Kidney epithelial cell (primary cell): ENCODE measurements at regions not wholly inside any gene's neighbourhood (a gene's known extent, or its start where the extent isn't known, plus 50 kb on each side); places are given as distances from the start of the nearest gene placed in this dataset.

Source experiments
- DNase-seq: peaks from one replicate; pipeline ENCODE4 v3.0.0-alpha.2; 2010; ENCODE audit warnings: low read depth
- H3K27me3 ChIP-seq: 2 replicates; pipeline ENCODE4 v1.6.0; 2011; ENCODE audit warnings: low read length; ENCODE audit not compliant: control insufficient read depth, insufficient read depth
- H3K36me3 ChIP-seq: 2 replicates; pipeline ENCODE4 v1.5.1; 2011; ENCODE audit warnings: low read length; ENCODE audit not compliant: control insufficient read depth, insufficient read depth
- H3K4me3 ChIP-seq: 2 replicates; pipeline ENCODE4 v1.5.1; 2011; ENCODE audit warnings: low read depth, mild to moderate bottlenecking, control low read depth, low read length
- TF ChIP-seq, protein P1 (sequence below): IDR thresholded peaks from 2 replicates; pipeline ENCODE4 v1.5.1; 2011; ENCODE audit warnings: mild to moderate bottlenecking, moderate library complexity, low read length, control low read depth, inconsistent platforms; ENCODE audit not compliant: insufficient read depth, poor library complexity, severe bottlenecking

DNA sequence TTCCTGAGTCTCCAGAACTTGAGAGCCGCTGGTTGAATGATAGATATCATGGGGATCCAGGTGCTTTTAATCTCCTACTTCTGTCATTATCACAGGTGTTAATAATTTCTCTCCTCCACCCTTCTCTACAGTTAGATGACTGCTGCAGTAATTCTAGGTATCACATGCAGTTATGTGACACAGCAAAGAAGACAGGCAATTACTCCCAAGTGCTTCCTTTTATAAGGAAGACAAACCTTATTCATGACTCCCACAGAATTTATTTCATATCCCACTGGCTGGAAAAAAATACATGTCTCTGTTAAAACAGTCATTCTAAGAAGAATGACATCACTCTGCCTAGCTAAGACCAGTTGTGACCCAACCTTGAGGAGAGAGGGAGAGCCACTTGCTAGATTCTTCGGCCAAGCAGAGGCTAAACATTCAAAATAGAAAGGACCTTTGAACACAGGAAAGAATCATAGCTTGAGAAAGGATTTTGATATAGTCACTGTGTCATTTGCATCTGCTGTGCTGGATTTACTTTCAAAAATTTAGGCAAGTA is 500.6 kb downstream of the SI start:
- H3K27me3 ChIP-seq = no peaks in the 10 kb centered on the region
- H3K36me3 ChIP-seq = no peaks in the 10 kb centered on the region
- TF ChIP-seq, protein P1, sequence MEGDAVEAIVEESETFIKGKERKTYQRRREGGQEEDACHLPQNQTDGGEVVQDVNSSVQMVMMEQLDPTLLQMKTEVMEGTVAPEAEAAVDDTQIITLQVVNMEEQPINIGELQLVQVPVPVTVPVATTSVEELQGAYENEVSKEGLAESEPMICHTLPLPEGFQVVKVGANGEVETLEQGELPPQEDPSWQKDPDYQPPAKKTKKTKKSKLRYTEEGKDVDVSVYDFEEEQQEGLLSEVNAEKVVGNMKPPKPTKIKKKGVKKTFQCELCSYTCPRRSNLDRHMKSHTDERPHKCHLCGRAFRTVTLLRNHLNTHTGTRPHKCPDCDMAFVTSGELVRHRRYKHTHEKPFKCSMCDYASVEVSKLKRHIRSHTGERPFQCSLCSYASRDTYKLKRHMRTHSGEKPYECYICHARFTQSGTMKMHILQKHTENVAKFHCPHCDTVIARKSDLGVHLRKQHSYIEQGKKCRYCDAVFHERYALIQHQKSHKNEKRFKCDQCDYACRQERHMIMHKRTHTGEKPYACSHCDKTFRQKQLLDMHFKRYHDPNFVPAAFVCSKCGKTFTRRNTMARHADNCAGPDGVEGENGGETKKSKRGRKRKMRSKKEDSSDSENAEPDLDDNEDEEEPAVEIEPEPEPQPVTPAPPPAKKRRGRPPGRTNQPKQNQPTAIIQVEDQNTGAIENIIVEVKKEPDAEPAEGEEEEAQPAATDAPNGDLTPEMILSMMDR = no peak
- H3K4me3 ChIP-seq = no peak overlapping the region
- no peak for DNase-seq

DNA sequence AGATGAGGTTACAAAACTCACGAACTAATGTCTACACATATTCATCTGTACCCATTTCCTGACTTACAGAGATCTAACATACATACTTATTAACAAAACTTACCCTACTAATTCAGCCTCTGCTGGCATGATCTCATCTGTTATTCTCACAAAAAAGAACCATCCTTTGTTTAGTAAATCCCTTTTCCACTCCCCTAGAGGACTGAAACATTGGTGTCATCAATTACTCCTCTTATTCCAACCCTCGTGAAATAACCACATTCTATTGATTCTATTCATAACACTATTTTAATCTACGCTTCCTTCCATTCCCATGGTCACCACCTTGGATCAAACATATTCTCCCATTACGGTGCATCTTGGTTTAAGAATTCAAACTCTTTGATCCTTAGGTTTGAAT is 505.9 kb downstream of the SI start:
- no peaks in the 10 kb centered on the region for H3K27me3 ChIP-seq
- TF ChIP-seq, protein P1 = no peak

DNA sequence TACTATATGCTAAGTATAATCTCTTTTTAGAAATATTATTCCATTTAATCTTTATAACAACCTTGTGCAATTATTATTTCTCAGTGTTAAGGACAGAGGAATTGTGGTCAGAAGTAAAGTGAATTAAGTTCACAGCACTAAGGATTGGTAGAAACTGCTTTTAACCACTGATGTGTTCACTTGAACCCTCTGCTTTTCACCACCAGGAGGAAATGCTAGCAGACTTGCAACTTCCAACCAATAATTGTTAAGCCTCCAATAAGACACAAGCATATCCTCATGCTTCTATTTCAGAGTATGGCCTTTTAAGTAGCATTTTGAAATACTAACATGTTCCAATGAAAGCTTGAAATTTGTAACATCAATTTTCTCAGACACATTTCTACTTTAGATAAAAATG is 527.4 kb downstream of the SI start:
- no peaks in the 10 kb centered on the region for H3K36me3 ChIP-seq
- no peak for DNase-seq
- H3K27me3 ChIP-seq = no peaks in the 10 kb centered on the region
- no peak overlapping the region for H3K4me3 ChIP-seq
- TF ChIP-seq, protein P1 = no peak

More for the DNA sequence above, 505.9 kb downstream of the SI start:
- DNase-seq = no peak
- no peaks in the 10 kb centered on the region for H3K36me3 ChIP-seq
- H3K4me3 ChIP-seq = no peak overlapping the region

DNA sequence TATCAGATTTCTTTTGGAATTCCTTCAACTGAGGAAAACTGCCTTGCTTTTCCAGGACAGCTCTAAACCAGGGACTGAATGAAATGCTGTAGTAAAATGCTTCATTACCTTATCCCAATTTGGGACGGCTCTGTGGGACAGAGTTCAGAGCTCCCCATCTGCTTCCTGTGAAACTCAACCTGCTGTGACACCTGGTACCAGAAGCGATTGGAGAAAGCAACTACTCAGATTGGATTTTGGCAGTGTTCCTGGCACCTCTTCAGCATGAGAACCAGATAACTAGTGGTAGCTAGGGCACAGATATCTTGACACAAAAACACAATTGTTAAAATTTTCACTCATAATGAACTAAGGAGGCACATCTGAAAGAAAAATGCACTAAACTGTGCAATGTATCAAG is 539.1 kb downstream of the SI start:
- no peaks in the 10 kb centered on the region for H3K36me3 ChIP-seq
- H3K27me3 ChIP-seq = no peaks in the 10 kb centered on the region
- TF ChIP-seq, protein P1 = no peak
- no peak overlapping the region for H3K4me3 ChIP-seq
- no peak for DNase-seq

DNA sequence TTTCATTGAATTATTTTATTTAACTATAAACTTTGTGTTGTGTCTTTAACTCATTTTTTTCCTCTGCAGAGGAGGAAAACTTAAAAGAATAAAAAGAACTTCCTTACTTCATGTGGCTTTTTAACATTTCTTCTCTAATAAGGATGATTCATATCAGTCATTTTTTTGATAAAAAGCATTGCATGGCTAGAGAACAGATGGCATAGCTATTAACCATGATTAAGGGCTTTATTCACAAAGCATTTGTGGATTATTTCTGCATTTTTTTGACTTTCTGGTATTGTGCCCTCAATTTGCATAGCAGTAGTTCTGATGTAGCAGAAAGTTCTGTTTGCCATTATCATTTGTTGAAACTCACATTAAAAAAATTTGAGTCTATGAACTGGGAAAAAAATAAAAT is 540.8 kb downstream of the SI start:
- TF ChIP-seq, protein P1 = no peak
- Histone ChIP-seq H3K36me3 (no peaks in the 10 kb centered on the region), H3K27me3 (no peaks in the 10 kb centered on the region), H3K4me3 (no peak overlapping the region)
- DNase-seq = no peak

DNA sequence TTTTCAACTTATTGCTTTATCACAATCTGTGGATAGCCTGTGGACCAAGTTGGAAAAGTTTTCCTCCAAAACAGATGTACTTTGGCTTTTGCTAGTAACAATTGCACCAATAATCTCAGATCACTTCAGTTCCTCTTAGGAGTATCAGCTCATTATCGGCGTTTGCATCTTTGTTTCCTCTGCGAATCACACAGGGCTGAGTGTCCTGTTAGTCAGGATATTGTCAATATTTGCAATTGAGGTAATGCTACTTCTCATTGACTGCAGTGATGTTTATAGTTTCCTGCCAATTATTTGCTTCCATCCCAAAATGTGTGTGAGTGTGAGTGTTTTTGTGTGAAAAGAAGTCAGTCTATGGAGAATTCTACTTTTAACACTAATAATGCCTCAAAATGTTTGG is 545.0 kb downstream of the SI start:
- no peak overlapping the region for H3K4me3 ChIP-seq
- no peak for DNase-seq
- H3K27me3 ChIP-seq = no peaks in the 10 kb centered on the region
- no peaks in the 10 kb centered on the region for H3K36me3 ChIP-seq
- TF ChIP-seq, protein P1 = no peak
